Stomach (tissue), 4 donors: ENCODE measurements at regions not wholly inside any gene's neighbourhood (a gene's known extent, or its start where the extent isn't known, plus 50 kb on each side); places are given as distances from the start of the nearest gene placed in this dataset.

ENCODE experiments used
- CTCF ChIP-seq, 7 experiments: fragments of 450-650 bp in 4 of 7; fragments of 200-600 bp in 3 of 7; sonication (generic) in 3 of 7; IDR thresholded peaks; one replicate each; pipeline ENCODE4 v1.5.1; 2016 to 2019; ENCODE audit warnings: antibody characterized with exemption in 7 of 7, control low read depth in 2 of 7, mild to moderate bottlenecking in 1 of 7
- EP300 ChIP-seq: sonication (generic); formaldehyde crosslinking; IDR thresholded peaks from one replicate; pipeline ENCODE4 v1.6.1; 2017; ENCODE audit warnings: antibody characterized with exemption
- POLR2A ChIP-seq, 4 donors: fragments of 450-650 bp; IDR thresholded peaks; one replicate each; pipeline ENCODE4 v1.6.1; 2016; ENCODE audit warnings: antibody characterized with exemption in 4 of 4, control low read depth in 2 of 4, mild to moderate bottlenecking in 1 of 4, moderate library complexity in 1 of 4
- POLR2AphosphoS5 ChIP-seq, 3 donors: sonication (generic); formaldehyde crosslinking; IDR thresholded peaks; one replicate each; pipeline ENCODE4 v1.6.1; 2016; ENCODE audit warnings: antibody characterized with exemption in 3 of 3

DNA sequence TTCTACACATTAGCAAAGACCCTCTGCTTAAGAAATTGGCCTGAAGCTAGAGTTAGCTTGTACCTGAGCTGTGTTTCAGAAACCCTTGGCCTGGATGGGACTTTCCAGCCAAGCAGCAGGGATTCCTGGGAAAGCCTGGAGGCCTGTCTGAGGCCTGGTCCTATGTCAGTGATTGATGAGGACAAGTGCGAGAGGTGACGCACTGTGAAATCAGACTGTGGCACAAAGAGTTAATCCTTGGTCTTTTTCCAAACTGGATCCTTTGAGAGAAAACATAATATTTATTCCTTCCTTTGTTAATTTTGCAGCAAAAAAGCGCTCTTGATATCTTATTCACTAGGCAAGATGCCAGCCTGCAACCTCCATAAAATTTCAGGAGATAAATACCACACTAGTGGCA is 225.0 kb upstream of the ATP11B start:
- TF ChIP-seq CTCF (IDR thresholded peaks at IDR 0.05) (no peak), POLR2AphosphoS5 (IDR thresholded peaks at IDR 0.05) (no peak), EP300 (no peak), POLR2A (IDR thresholded peaks at IDR 0.05) (no peak)
